DMS53 (cell line): ENCODE measurements at regions not wholly inside any gene's neighbourhood (a gene's known extent, or its start where the extent isn't known, plus 50 kb on each side); places are given as distances from the start of the nearest gene placed in this dataset.
A peak's percentile ranks its signal among the peaks of the same experiment; 100 is the strongest.

ENCODE experiments used
- DNase-seq: peaks from one replicate; lab custom pipeline; 2025; lab: John Stamatoyannopoulos, UW

DNA sequence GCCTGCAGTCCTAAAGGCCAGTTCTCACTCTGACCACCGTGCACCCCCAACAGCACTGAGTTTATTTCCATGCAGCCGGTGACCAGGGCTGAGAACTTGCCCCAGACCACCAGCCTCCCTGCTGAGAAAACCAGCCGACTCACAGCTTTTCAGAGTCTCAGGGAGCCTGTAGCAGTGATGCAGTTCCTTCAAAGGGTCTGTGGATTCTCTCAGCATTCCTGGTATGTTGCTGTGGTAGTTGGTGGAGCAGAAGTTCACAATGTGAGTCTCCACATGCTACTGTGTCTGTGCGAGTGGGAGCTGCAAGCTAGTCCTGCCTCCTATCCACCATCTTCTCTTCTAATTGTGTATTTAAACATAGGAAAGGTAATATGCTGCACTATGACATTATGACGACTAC is 254.9 kb upstream of the KLF12 start:
- no peak for DNase-seq

- no peak for DNase-seq
These were observed 254.4 kb upstream of the KLF12 start for GRCh38 chr13:74388626-74389025.

- no peak for DNase-seq
These were observed 238.3 kb upstream of the KLF12 start for GRCh38 chr13:74372511-74372910.

DNA sequence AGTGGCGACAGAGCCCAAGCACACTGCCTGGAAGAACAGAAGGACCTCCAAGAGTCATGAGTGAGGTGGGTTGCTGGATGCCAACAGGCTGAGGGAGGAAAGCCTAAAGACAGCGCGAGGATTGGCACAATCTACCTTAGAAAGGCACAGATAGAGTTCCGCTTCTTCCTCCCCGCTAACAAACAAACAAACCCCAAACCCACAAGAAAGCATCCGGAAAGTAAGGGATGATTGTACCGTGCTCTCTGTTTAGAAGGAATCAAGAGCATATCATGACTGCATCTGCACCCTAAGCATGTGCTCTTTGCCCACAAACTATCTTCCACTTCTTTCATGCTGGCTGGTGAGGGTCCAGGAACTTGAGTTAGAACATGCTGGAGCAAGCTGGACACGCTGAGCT is 233.0 kb upstream of the KLF12 start:
- DNase-seq: no peak

GRCh38 chr13:74361274-74361673 is 227.1 kb upstream of the KLF12 start:
- DNase-seq: no peak

GRCh38 chr13:74346960-74347359 is 212.8 kb upstream of the KLF12 start:
- DNase-seq: no peak

GRCh38 chr13:74338341-74338740 is 204.1 kb upstream of the KLF12 start:
- DNase-seq: no peak

DNA sequence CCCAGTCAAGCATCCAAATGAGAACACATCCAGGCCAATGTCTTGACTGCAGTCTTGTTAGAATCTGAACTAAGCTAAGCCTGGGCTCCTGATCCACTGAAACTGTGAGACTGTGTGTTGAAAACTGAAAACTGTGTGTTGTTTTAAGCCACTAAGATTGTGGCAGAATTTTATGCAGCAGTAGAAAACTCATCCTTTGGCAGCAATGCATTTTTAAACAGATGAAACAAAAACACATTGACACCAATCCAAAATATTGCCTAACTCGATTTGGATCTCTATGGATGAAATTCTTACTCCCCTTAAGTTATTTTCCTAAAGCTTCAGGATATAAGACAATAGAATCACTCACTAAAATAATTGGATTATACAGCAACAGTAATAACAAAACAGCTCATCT is 202.3 kb upstream of the KLF12 start:
- DNase-seq: no peak

DNA sequence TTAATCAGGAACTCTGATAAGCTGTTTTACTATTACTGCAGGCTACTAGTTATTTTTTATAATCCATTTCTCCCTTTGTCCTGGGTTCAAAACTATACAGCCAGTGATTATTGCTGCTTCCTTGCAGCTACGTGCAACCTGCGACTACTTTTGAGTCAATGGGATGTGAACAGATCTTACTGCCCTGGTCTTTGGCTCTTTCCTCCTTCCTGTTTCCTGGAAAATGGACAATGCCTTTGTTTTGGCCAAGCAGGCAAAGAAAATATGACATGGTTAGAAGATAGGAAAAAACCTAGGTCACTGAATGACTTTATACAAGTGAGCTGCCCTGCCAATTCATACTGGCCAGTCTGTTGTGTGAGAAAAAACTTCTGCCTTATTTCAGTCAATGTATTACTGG is 201.2 kb upstream of the KLF12 start:
- no peak for DNase-seq

GRCh38 chr13:74329962-74330361 is 195.8 kb upstream of the KLF12 start:
- no peak for DNase-seq

DNA sequence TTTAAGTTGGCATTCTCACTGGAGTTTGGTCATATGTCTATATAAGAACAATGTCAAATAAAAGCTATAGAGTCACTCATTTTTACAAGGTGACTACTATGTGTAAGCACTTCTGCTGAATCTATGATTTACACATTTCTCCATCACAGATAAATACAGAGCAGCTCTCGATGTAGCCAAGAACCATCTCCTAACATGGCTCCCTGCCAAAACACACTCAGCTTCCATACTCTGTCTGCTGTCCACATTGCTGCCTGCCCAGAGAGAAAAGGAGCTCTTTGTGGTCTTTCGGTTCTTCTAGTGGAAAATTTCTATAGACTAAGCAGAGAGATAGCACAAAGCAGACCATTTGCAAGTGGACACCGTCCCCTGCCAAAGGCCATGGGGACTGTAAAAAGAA is 190.9 kb upstream of the KLF12 start:
- peak; percentile 64 for DNase-seq

GRCh38 chr13:74324338-74324737 is 190.1 kb upstream of the KLF12 start:
- DNase-seq: no peak

DNA sequence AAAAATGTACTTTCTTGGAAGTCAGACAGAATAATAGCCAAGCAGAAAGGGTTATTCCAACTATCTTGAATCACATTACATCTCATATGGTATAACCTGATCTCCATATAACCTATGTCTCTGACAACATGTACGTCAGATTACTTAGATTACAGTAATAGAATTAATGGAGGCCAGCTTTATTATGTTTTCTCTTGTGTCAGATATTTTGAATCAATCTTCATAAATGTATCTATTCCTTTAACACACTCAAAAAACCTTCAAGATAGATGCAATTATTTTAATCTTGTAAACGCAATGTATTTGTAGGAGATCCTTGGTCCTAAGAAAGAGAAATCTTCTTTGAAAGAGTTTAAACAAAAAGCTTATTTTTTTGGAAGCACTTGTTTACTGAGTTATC is 188.4 kb upstream of the KLF12 start:
- DNase-seq: no peak

GRCh38 chr13:74320282-74320681 is 186.1 kb upstream of the KLF12 start:
- DNase-seq: no peak

GRCh38 chr13:74316547-74316946 is 182.3 kb upstream of the KLF12 start:
- DNase-seq: no peak

- peak; percentile 24 for DNase-seq
These were observed 172.3 kb upstream of the KLF12 start for GRCh38 chr13:74306496-74306895.

GRCh38 chr13:74305876-74306275 is 171.7 kb upstream of the KLF12 start:
- DNase-seq: no peak

GRCh38 chr13:74301258-74301935 is 167.2 kb upstream of the KLF12 start:
- DNase-seq: no peak

DNA sequence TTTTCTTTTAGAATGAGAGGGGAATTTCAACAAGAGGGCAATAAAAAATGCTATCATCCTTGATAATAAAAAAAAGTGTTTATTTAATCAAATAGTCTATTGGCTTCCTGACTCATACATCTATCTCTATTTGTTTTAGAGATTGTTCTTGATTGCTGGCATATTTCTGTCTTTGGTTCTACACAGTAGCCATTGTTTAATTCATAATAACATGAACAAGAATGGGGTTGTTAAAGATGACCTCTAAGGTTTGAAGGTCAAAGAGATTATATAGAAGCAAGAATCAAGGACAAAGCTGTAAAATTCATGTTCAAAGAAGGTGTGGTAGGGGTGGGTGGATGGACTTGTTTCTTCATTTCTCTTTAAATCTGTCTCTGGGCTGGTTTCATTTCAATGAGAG is 166.0 kb upstream of the KLF12 start:
- DNase-seq: no peak

DNA sequence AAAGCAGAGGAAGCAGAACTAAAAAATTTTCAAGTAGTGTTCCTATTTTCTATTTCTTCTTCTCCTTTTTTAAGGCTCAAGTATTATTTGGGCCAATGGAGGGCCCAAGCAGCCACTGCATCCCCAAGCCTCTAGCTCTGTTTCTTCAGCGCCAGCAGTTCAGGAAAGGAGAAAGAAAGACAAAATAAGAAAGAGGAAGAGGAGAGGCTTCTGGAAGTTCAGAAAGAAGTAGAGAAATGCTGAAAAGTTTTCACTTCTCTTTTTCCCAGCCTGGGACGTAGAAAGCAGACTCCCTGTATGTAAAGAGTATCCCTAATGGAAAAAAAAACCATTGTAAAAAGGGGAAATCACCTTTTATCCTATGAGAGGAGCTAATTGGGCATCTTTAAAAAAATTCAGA is 165.5 kb upstream of the KLF12 start:
- DNase-seq: no peak

GRCh38 chr13:74298923-74299322 is 164.7 kb upstream of the KLF12 start:
- DNase-seq: no peak

- DNase-seq: peak; percentile 90
These were observed 155.9 kb upstream of the KLF12 start for GRCh38 chr13:74289861-74290773.

DNA sequence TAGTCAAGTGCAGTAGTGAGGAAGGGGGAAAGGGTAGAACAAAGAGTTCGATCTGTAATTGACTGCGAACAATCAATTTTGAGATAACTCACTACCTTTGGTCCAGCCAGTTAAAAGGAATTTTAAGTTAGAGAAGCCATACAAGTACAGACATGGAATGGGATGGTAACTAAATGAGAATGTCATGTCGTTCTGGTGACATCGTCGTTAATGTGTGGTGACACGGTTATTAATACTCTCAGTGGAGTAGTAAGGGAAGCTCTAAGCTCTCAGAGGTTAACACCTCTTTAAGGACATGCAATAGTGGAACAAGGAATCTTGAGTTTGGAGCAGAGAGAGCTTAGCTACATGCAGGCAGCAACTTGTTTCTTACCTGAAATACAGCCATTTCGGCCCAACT is 154.9 kb upstream of the KLF12 start:
- peak; percentile 6 for DNase-seq
